ENCODE measurements at regions not wholly inside any gene's neighbourhood (a gene's known extent, or its start where the extent isn't known, plus 50 kb on each side); places are given as distances from the start of the nearest gene placed in this dataset.

GRCh38 chr2:123195957-123196356 is 829.1 kb upstream of the CNTNAP5 start:
- DNase-seq = no peak

GRCh38 chr2:123200035-123200434 is 825.1 kb upstream of the CNTNAP5 start:
- DNase-seq = no peak

- DNase-seq = no peak
These were observed 817.8 kb upstream of the CNTNAP5 start for GRCh38 chr2:123207245-123207644.

GRCh38 chr2:123209202-123209601 is 815.9 kb upstream of the CNTNAP5 start:
- DNase-seq = no peak

GRCh38 chr2:123211181-123211580 is 813.9 kb upstream of the CNTNAP5 start:
- DNase-seq = no peak

GRCh38 chr2:123245156-123245555 is 779.9 kb upstream of the CNTNAP5 start:
- DNase-seq = no peak

- no peak for DNase-seq
These were observed 766.1 kb upstream of the CNTNAP5 start for GRCh38 chr2:123258877-123259539.

- DNase-seq = no peak
These were observed 762.2 kb upstream of the CNTNAP5 start for GRCh38 chr2:123262856-123263255.

- no peak for DNase-seq
These were observed 741.7 kb upstream of the CNTNAP5 start for GRCh38 chr2:123283431-123283830.

- no peak for DNase-seq
These were observed 721.4 kb upstream of the CNTNAP5 start for GRCh38 chr2:123303731-123304130.
